SW 1271 (cell line): ENCODE measurements at regions not wholly inside any gene's neighbourhood (a gene's known extent, or its start where the extent isn't known, plus 50 kb on each side); places are given as distances from the start of the nearest gene placed in this dataset.

Source experiments
- DNase-seq, 2 experiments: peaks; one replicate each; lab custom pipeline; 2025; lab: John Stamatoyannopoulos, UW

DNA sequence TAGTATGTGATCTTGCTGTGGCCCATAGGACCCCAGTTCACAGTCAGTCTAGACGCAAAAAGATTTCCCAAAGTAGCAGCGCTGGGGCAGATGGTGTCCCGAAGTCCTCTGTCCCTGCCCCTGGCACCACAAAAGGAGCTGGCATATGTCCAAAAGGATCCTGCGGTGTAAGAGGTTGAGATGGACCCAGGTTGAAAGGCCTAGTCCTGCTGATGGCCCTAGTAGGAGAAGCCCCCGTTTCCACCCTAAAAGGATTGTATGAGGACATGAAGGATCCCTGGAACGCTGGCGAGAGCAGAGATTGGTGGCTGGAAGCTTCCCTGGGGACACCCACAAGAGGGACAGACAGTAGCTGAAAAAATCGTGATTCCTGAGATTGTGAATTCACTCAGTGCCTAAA is 58.0 kb upstream of the DCAF8L1 start:
- DNase-seq: no peak
